Stimulated activated memory B cell treated with anti-CD40 and anti-IgM and Interleukin-4, amounts not matched to agents 10 μg/mL and 1 μg/mL and 100 μg/mL, for 72 hours (primary cell): ENCODE measurements at regions not wholly inside any gene's neighbourhood (a gene's known extent, or its start where the extent isn't known, plus 50 kb on each side); places are given as distances from the start of the nearest gene placed in this dataset.

Experiments
- ATAC-seq: fragments of 150-1000 bp; cut with Tn5 transposase; 2 replicates; pipeline ENCODE4 v1.10.0; 2021
- H3K27ac Mint-ChIP-seq: one replicate; pipeline ENCODE4 v1.8.0; 2022; ENCODE audit warnings: mild to moderate bottlenecking, mixed read lengths
- H3K27me3 Mint-ChIP-seq: one replicate; pipeline ENCODE4 v1.8.0; 2022; ENCODE audit warnings: mixed read lengths
- H3K36me3 Mint-ChIP-seq: one replicate; pipeline ENCODE4 v1.8.0; 2022; ENCODE audit warnings: mixed read lengths
- H3K4me1 Mint-ChIP-seq: one replicate; pipeline ENCODE4 v1.8.0; 2022; ENCODE audit warnings: mixed read lengths
- H3K4me3 Mint-ChIP-seq: one replicate; pipeline ENCODE4 v1.8.0; 2022; ENCODE audit warnings: mild to moderate bottlenecking, moderate library complexity, mixed read lengths
- H3K9me3 Mint-ChIP-seq: one replicate; pipeline ENCODE4 v1.8.0; 2022; ENCODE audit warnings: mixed read lengths

DNA sequence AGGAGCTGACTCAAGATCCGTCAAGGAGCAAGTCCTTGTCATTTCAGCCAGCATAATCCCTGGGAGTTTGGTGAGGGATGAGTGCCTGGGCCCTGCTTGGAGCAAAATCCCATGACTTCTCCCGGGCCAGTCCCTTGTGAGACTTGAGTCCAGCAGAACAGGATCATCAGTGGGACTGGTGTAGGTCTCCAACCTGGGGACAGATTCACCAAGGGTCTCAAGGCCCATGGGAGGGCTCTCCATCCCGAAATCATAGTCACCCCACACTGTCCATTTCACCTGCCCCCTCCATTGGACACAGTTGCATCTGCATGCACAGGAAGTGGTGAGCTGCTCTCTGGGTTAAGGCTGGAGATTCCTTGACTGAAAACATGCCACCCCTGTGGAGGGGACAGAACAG is 178.2 kb downstream of the FOXD2 start:
- H3K4me1 Mint-ChIP-seq = no peaks in the 10 kb centered on the region
- peaks cover 12% of the 10 kb centered on the region for H3K27me3 Mint-ChIP-seq
- H3K36me3 Mint-ChIP-seq = no peaks in the 10 kb centered on the region
- no peak for ATAC-seq
- H3K27ac Mint-ChIP-seq = no peak overlapping the region
- no peak overlapping the region for H3K4me3 Mint-ChIP-seq
- no peaks in the 10 kb centered on the region for H3K9me3 Mint-ChIP-seq

DNA sequence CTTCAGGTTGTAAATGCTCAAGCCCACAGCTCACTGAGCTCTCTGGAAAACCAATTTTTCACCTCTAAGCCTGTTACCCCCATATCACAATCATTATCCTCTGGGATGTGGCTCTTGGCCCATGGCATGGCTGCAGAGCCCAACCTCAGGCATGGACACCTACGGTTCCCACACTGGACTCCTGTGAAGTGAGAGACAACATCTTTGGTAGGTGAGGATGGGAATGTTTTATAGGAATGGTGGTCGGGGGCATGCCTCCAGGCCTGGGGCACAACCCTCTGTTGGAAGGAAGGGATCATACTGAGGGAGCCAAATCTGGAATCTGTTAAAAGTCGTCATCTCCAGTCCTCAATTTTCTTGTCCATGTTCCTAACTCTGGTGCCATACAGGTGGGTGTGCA is 179.1 kb downstream of the FOXD2 start:
- H3K36me3 Mint-ChIP-seq = no peaks in the 10 kb centered on the region
- H3K4me1 Mint-ChIP-seq = no peaks in the 10 kb centered on the region
- no peak overlapping the region for H3K27ac Mint-ChIP-seq
- H3K9me3 Mint-ChIP-seq = no peaks in the 10 kb centered on the region
- H3K27me3 Mint-ChIP-seq = peaks cover 12% of the 10 kb centered on the region
- no peak overlapping the region for H3K4me3 Mint-ChIP-seq
- ATAC-seq = no peak

DNA sequence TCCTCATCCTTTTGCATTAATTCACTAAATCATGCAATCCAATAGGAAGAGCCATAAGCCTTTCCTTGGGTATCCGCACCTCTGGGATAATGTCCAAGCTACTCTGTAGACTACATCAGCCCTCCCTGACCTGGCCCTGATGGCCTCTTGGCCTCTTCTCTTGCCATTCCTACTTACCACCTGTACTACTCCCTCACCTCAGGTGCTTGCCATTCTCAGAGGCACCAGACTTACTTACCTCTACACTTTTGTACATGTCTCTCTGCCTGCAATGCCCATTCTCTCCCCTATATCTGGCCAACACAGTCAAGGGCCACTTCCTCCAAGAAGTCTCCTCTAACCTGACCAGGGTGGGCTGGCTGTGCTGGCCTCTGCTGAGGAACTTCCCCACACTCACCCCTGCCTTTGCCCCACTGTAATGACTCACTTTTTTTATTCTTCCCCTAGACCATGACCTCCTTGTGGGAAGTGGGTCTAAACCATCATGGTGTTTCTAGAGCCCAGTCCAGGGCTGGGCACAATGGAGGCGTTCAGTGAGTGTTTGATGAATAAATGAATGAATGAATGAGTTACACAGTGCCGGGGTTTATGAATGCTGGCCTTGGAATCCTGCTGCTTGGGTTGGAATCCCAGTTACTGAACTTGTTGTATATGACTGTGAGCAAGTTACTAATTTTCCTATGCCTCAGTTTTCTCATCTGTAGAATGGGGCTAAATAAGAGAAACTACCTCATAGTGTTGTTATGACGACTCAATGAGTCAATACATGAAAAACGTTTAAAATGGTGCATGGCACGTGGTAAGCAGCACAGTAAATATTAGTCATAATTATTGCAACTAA is 179.8 kb downstream of the FOXD2 start:
- no peak for ATAC-seq
- Mint-ChIP-seq H3K9me3 (no peaks in the 10 kb centered on the region), H3K27ac (no peak overlapping the region), H3K27me3 (peaks cover 12% of the 10 kb centered on the region), H3K4me3 (no peak overlapping the region), H3K4me1 (no peaks in the 10 kb centered on the region), H3K36me3 (no peaks in the 10 kb centered on the region)

DNA sequence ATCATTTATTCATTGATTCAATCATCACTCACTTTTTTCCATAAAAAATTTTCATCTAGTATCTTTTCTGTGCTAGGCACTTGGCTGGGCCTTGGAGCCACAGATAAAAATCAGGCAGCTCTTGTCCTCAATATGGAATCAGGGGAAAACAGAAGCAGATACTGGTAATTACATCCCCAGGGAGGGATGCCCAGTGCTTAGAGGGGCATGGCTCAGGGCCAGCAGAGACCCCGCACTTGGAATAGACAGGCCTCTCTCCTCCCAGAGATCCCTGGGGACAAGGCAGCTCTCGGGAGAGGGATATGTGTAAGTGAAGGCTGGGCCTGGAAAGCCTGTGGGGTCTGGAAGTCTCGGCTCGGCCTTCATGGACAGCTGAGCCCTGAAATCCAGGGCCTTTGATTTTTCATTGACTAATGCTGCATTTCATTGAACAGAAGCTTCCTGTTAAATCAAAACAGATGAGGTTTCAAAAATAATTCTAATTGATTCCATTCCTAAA is 180.4 kb downstream of the FOXD2 start:
- no peaks in the 10 kb centered on the region for H3K36me3 Mint-ChIP-seq
- no peak for ATAC-seq
- H3K27me3 Mint-ChIP-seq = peaks cover 12% of the 10 kb centered on the region
- no peak overlapping the region for H3K4me3 Mint-ChIP-seq
- no peak overlapping the region for H3K27ac Mint-ChIP-seq
- no peaks in the 10 kb centered on the region for H3K4me1 Mint-ChIP-seq
- H3K9me3 Mint-ChIP-seq = no peaks in the 10 kb centered on the region

DNA sequence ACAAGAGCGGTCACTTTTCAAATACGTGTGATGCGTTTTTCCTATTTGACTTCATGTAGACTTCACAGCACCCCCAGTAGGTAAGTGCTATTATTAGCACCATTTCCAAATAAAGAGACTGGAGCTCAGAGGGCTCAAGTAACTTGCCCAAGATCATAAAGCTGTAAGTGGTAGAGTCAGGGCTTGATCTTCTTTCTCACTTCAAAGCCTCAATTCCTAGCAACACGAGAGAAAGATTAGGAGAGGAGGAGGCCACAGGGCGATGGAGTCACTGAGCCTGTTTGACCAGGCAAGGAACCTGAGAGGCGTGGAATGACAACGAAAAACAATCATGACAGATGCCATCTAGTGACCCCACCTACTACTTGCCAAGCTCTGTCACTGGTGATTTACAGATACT is 181.0 kb downstream of the FOXD2 start:
- peaks cover 12% of the 10 kb centered on the region for H3K27me3 Mint-ChIP-seq
- no peak overlapping the region for H3K4me3 Mint-ChIP-seq
- no peak for ATAC-seq
- H3K27ac Mint-ChIP-seq = no peak overlapping the region
- no peaks in the 10 kb centered on the region for H3K9me3 Mint-ChIP-seq
- no peaks in the 10 kb centered on the region for H3K36me3 Mint-ChIP-seq
- no peaks in the 10 kb centered on the region for H3K4me1 Mint-ChIP-seq

DNA sequence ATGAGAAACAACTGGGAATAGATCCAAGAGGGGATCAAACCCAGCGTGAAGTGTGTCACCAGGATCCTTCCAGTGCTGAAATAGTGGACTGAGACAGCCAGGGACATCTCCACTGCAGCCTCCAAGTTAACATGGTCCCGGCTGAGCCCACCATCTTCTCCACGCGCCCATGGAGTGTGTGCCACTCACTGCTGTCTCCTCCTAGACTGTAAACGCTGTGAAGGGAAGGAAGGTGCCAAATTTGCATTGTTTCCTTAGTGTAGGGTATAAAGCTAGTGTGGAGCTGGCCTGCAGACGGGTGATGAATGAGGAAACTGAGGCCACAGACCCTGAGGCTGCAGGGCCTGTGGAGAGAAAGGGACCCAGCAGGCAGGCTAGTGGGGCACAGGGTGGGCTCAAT is 183.6 kb downstream of the FOXD2 start:
- Mint-ChIP-seq H3K9me3 (no peaks in the 10 kb centered on the region), H3K27ac (no peak overlapping the region), H3K27me3 (peaks cover 10% of the 10 kb centered on the region), H3K36me3 (no peaks in the 10 kb centered on the region), H3K4me3 (no peak overlapping the region), H3K4me1 (no peaks in the 10 kb centered on the region)
- no peak for ATAC-seq

DNA sequence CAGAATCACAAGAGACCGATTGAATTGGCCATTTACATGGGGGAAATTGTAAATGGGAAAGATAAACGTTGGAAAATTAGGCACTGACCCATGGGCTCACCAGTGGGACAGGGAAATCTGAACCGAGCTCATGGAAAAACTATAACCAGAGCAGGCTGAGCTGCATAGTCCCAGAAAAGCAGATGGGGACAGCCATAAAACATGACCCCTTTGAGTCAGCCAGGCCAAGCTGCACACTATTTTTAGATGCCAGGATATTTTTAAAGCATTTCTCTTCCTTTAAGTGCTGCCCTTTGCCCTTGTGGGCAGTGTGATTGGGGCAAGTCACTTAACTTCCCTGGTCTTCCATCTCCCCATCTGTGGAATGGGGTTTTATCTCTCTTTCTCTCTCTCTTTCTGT is 184.1 kb downstream of the FOXD2 start:
- Mint-ChIP-seq H3K36me3 (no peaks in the 10 kb centered on the region), H3K27me3 (peaks cover 14% of the 10 kb centered on the region), H3K4me1 (no peaks in the 10 kb centered on the region)

DNA sequence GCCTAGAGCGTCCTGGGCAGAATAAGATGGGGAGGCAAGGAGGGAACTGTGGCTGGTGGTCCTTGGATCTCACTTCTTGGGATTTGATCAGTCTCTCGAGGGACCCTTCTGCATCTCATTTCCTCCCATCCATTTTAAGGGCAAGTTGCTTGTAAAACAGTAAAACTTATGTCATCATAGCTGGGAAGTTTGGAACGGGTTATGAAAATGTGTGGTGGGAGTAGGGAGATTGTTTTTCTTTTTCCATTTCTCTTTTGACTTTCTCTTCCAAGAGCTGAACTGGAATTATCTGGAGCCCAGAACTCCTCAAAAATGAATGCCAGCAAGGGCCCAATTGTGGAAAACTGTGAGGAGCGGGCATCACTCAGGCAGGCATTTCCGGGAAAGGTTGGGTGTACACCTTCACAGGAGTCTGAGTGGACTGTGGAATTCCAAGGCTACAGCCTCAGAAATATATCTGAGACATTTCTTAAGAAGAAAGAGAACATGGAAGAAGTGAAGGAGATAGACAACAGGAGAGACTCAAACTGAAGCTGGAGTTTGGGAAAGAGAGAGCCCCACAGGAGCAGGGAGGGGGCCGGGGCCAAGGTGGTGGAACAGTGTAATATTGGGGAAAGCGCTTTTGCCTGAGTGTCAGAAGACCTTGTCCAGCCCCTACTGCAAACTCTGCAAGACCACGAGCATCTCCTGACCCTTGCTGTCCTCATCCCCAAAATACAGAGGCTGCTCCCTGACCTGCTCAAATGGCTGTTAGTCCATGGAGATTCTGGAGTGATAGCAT is 185.1 kb downstream of the FOXD2 start:
- Mint-ChIP-seq H3K36me3 (no peaks in the 10 kb centered on the region), H3K27ac (no peak overlapping the region), H3K27me3 (peaks cover 21% of the 10 kb centered on the region), H3K4me3 (no peak overlapping the region), H3K9me3 (no peaks in the 10 kb centered on the region), H3K4me1 (no peaks in the 10 kb centered on the region)
- no peak for ATAC-seq

More for the DNA sequence above, 184.1 kb downstream of the FOXD2 start:
- Mint-ChIP-seq H3K4me3 (no peak overlapping the region), H3K9me3 (no peaks in the 10 kb centered on the region), H3K27ac (no peak overlapping the region)
- no peak for ATAC-seq

DNA sequence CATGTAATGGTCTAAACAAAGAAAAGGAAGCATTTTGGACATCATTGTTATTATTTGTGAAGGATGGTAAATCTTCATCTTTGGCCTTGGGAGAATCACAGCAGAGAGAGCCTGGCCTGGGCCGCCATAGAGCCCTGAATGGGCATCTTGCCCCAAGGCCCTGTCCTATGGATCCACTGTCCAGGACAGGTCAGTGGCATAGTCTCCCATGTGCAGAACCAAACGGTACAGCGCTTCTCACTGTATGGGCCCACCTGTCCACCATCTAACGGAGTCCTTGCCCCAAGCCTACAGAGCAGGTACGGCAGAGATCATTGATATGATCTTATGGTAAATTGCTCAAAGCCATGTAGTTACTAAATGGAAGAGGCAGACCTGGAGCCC is 185.7 kb downstream of the FOXD2 start:
- peak; percentile 13 for ATAC-seq
- Mint-ChIP-seq H3K9me3 (no peaks in the 10 kb centered on the region), H3K27ac (no peak overlapping the region), H3K4me1 (no peaks in the 10 kb centered on the region), H3K36me3 (no peaks in the 10 kb centered on the region), H3K27me3 (peaks cover 21% of the 10 kb centered on the region), H3K4me3 (no peak overlapping the region)

DNA sequence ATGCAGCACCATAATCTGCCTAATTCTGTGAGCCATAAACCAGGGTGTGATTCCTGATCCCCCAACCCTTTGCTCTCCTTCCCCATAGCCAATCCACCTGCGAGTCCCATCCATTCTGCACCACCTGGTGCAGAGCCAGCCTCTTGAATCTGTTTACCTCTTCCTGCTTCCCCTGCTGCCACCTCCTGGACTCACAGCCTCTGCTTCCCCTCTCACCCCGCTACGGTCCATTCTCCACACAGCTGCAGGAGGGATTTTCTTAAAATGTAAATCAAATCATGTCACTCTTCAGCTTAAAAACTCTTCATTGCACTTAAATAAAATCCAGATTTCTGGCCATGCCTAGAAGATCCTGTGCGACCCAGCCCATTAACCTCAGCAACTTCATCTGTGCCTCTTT is 186.7 kb downstream of the FOXD2 start:
- Mint-ChIP-seq H3K27me3 (peaks cover 21% of the 10 kb centered on the region), H3K4me3 (no peak overlapping the region), H3K4me1 (no peaks in the 10 kb centered on the region), H3K36me3 (no peaks in the 10 kb centered on the region), H3K27ac (no peak overlapping the region), H3K9me3 (no peaks in the 10 kb centered on the region)
- no peak for ATAC-seq

DNA sequence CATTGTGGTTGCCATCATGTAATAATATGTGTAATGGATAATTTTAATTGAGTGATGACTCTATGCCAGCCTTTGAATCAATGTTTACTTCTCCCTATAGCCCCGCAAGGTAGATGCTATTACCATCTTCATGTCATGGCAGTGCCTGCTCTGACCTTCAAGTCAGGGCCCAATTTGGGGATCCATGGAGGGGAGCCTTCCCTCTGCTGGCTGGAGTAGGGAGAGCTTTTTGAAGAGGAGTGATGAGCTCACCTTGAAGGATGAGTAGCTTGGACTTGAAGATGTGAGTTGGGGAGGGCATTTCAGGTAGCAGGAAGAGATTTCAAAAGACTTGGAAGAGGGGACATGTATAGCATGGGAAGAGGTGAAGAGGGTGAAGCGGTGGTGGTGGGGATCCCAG is 189.2 kb downstream of the FOXD2 start:
- no peak overlapping the region for H3K4me3 Mint-ChIP-seq
- no peaks in the 10 kb centered on the region for H3K9me3 Mint-ChIP-seq
- peaks cover 29% of the 10 kb centered on the region for H3K27me3 Mint-ChIP-seq
- no peaks in the 10 kb centered on the region for H3K36me3 Mint-ChIP-seq
- no peak for ATAC-seq
- no peaks in the 10 kb centered on the region for H3K4me1 Mint-ChIP-seq
- H3K27ac Mint-ChIP-seq = no peak overlapping the region

DNA sequence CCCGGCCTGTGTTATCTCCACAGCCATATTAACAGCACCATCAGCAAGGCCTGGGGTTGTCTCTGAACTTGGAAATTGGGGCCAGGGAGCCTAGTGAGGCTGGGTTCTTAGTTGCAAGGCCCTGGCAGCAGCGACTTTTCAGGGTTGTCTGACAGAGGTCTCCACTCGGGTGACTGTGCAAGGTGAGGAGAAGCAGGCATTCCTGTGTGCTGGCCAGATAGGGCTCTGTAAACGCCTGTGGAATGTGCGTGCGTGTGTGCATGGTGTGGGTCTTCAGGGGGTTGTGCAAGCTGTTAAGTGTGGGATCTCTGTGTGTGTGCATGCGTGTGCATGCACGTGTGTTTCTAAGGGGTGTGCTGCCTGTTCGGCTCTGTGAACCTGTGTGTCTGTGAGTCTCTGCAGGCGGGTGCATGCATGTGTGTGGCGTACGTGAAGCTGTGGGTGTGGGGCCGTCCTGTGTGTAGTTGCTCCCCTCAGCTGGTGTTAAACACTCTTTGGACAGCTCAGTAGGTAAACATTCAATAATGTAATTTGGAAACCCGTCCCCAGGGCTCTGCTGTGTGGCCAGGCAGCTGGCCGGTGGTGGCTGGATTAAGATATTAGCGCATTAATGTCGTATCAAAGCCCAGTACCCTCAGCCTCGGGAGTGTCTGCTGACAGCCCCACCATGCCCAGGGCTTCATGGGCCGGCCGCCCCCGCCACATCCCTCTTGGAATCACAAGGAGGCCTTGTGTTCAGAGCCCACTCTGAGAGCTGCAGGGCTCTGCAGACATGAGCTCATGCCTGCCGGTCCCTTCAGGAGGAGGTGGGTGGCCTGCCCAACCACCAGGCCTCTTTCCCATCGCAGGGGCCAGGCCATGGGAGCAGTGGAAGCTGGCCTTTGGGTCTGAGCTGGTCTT is 189.9 kb downstream of the FOXD2 start:
- Mint-ChIP-seq H3K36me3 (no peaks in the 10 kb centered on the region), H3K27me3 (peaks cover 29% of the 10 kb centered on the region), H3K4me3 (no peak overlapping the region), H3K27ac (no peak overlapping the region), H3K9me3 (no peaks in the 10 kb centered on the region), H3K4me1 (no peaks in the 10 kb centered on the region)
- ATAC-seq = no peak

DNA sequence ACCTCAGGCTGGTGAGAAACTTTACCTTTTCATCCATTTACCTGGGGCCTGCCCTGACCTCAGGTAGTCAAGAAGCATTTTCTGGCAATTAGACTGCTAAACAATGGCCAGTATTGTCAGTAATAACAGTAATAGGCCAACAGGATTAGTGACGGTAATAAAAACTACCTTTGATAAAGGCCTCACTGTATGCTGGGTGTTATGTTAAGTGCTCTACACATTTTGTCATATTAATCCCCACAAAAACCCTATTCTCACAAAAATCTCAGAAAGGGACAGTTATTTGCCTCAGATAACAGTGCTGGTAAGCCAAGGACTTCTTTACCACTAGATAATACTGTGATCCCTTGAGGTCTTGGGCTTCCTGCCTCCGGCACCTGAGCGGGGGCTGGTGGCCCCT is 191.4 kb downstream of the FOXD2 start:
- no peaks in the 10 kb centered on the region for H3K4me1 Mint-ChIP-seq
- ATAC-seq = no peak

DNA sequence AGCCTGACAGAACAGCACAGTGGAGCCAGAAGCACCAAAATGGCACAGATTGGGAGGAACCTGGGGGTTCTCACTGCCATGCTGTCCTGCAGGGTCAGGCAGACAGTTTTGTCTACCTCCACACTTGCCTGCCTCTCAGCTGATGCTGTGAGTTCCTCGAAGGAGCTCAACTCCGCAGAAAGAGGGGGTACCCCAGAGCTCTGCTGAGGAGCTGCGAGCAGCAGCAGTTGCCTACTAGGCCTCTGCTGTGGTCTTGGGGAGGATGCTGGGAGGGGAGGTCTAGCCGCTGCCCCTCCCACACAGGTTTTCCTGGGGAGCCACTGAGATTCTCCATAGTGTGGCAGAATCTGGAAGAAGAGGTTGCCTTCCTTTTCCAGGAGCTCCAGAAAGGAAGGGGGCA is 192.5 kb downstream of the FOXD2 start:
- H3K4me1 Mint-ChIP-seq = no peaks in the 10 kb centered on the region
- no peak overlapping the region for H3K4me3 Mint-ChIP-seq
- H3K27me3 Mint-ChIP-seq = peaks cover 19% of the 10 kb centered on the region
- ATAC-seq = no peak
- H3K9me3 Mint-ChIP-seq = no peaks in the 10 kb centered on the region
- no peaks in the 10 kb centered on the region for H3K36me3 Mint-ChIP-seq
- no peak overlapping the region for H3K27ac Mint-ChIP-seq

More for the DNA sequence above, 191.4 kb downstream of the FOXD2 start:
- H3K9me3 Mint-ChIP-seq = no peaks in the 10 kb centered on the region
- H3K27me3 Mint-ChIP-seq = peaks cover 28% of the 10 kb centered on the region
- no peaks in the 10 kb centered on the region for H3K36me3 Mint-ChIP-seq
- no peak overlapping the region for H3K4me3 Mint-ChIP-seq
- no peak overlapping the region for H3K27ac Mint-ChIP-seq

DNA sequence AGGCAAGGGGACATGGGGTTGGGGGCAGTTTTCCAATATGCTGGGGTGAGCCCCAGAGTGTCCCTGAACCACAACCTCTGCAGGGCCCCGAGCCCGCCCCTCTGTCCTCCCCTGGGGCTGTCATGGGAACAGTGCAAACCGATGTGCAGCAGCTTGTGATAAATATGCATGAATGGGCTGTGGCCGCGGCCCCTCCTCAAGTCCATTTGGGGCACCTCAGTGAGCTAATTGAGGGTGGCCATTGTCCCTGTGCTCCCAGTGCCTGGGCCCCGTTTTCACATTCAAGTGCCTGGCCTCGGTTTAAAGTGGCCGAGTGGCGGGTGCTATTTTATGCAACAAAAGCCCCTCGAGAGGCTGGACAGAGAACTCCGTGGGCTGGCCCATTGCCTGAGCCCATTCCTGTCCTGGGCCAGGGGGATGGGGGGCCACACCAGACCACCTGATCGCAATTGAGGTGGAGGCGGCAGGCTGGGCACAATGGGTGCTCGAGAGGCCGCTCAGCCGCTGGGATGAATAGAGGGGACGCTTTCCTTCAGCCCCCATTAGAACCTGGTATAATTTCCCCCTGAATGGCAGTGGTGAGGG is 193.7 kb downstream of the FOXD2 start:
- no peak for ATAC-seq
- H3K9me3 Mint-ChIP-seq = no peaks in the 10 kb centered on the region
- no peaks in the 10 kb centered on the region for H3K36me3 Mint-ChIP-seq
- peaks cover 19% of the 10 kb centered on the region for H3K27me3 Mint-ChIP-seq
- H3K27ac Mint-ChIP-seq = no peak overlapping the region
- no peaks in the 10 kb centered on the region for H3K4me1 Mint-ChIP-seq
- no peak overlapping the region for H3K4me3 Mint-ChIP-seq
